ENCODE measurements at regions not wholly inside any gene's neighbourhood (a gene's known extent, or its start where the extent isn't known, plus 50 kb on each side); places are given as distances from the start of the nearest gene placed in this dataset.

- DNase-seq = no peak
These were observed 382.1 kb downstream of the TUSC7 start for GRCh38 chr3:117091676-117092075.

GRCh38 chr3:117096549-117096948 is 387.0 kb downstream of the TUSC7 start:
- no peak for DNase-seq

DNA sequence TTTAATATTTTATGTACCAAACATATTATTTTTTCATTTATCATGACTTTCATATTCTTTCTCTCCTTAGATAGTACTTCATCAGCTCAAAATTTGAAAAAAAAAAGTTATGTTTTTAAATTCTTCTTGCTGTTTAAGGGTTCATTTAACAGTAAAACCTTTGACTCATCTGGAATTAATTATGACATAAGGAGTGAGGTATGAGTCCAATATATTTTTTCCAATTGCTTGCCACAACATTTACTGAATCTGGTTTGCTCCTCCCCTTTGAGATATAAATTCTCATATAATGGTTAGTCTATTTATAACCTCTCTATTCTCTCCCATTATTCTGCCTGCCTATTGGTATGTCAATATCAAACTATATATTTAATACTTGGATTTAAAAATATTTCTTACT is 387.8 kb downstream of the TUSC7 start:
- no peak for DNase-seq

DNA sequence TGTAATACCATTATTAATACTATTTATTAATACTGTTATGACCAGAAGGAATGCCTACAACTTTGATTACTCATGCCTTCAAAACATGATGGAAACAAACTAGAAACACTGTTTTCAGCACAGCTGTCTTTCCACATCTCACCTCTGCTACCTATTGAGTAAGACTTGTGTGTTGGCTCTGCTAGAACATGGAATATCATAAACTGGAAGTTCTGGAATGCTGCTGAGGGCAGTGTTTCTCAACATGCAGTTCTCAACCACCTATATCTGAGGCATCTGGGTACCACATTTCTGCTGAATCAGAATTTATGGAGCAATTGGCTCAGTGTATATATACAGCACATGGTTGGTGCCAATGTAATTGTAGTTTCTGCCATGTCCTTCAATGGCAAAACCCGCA is 392.1 kb downstream of the TUSC7 start:
- no peak for DNase-seq

- no peak for DNase-seq
These were observed 392.8 kb downstream of the TUSC7 start for GRCh38 chr3:117102426-117102825.

DNA sequence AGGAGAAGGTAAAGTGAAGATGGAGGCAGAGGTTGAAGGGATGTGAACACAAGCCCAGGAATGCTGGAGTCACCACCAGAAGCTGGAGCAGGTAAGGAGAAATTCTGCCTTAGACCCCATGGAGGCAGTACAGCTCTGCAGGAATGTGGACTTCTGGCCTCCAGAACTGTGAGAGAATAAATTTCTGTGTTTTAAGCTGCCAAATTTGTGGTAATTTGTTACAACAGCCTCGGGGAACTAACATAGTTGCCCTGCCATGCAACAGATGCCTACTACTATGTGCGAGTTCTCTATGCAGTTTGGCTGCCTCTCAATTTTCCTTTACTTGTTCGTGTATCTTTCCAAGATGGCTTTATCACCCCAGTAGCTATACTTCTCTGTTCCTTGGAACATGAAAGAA is 394.1 kb downstream of the TUSC7 start:
- no peak for DNase-seq

DNA sequence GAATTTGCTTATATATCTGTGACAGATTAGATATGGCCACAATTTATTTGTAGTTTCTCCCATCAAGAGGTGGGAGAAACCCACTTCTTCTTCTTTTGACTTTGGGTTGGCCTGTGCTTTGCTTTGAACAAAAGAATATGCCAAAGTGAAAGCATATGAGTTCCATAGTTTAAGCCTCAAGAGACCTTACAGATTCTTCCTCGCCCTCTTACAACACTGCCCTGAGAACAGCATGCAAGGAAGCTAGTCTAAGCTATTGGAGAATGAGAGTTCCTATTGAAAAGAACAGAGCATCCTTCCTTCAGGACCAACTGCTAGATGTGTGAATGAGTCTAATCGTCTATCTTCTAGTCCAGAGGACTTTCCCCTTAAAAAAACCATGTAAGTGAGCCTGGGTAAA is 394.8 kb downstream of the TUSC7 start:
- no peak for DNase-seq

DNA sequence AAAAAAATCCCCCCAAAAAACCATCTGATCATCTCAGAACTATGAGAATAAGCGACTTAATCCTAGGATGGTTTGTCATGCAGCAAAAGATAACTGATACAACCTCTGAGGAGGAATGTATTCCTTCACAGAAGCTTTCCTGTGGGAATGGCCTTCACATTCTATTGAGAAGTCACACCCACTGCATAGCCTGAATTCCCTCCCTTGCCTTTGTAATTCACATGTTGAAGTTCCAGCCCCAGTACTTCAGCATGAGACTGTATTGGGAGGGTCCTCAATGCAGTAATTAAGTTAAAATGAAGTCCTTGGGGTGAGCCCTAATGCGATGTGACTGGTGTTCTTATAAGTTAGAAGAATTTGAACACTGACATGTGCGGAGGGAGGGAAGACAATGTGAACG is 395.2 kb downstream of the TUSC7 start:
- DNase-seq = no peak

DNA sequence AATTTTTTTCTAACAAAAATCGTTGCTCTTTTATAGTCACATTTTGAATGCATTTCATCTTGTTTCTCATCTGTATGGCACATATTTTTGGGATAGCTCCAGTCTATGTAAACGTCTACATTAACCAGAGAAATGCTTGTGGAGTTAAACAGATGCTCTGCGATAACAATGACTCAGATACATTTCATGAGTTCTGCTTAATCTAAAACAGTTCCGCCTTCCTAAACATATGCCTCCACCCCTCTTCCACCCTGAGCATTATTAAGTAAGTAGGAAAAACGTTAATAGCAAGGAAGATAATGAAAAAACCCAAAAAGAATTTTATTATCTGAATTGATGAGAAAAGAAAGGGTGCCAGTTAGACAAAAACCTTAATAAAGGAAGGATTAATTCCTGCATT is 396.1 kb downstream of the TUSC7 start:
- DNase-seq = no peak

DNA sequence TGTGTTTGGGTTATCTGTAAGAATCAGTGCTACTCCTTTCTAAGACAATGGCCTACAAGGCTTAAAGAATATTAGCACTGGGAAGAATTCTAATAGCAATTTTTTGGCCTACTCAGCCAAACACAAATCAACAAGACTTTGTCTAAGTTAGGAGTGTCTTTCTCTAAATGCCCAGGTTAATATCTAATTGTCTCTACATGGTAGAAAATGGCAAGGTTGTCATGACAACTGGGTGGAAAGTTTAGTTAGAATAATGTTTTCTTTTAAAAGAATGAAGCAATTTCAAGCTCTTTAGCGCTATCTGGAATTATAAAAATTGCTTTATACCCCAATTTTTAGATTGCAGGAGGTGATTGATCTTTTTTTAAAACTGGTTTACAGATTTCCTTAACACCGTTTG is 396.8 kb downstream of the TUSC7 start:
- DNase-seq = no peak

DNA sequence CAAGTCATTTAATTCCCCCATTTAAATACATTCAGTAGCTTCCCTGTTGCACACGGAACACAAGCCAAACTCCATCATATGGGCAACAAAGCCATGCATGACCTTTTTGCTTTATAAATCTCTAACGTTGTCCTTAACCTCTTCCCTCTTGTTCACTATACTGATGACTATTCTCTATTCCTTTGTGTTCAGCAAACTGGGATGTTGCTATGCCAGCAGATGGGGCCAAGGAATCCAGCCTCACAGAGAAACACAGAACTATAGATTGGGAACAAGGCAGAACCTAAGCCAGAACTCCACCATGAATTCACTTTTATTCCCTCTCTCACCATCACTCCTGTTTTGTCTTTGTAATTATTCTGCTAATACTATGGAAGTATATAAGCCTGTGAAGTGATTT is 398.4 kb downstream of the TUSC7 start:
- DNase-seq = no peak

DNA sequence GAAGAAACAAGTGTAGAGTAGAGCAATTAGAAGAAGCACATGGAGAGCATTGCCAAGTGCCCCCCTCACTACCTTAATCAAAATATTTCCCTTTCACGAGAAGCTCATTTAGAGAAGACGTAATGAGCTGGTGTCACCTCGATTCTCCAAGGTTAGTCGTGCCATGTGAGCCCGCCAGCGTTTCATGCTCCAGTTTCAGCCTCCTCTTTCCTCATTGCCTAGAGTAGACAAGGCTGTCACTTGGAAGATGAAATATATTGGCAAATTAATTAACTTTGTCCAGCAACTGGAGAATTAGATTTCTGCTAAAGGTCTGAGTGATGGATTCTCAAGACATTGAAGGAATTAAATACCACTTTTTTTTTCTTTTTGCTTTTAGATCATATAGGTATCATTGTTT is 399.6 kb downstream of the TUSC7 start:
- DNase-seq = no peak

DNA sequence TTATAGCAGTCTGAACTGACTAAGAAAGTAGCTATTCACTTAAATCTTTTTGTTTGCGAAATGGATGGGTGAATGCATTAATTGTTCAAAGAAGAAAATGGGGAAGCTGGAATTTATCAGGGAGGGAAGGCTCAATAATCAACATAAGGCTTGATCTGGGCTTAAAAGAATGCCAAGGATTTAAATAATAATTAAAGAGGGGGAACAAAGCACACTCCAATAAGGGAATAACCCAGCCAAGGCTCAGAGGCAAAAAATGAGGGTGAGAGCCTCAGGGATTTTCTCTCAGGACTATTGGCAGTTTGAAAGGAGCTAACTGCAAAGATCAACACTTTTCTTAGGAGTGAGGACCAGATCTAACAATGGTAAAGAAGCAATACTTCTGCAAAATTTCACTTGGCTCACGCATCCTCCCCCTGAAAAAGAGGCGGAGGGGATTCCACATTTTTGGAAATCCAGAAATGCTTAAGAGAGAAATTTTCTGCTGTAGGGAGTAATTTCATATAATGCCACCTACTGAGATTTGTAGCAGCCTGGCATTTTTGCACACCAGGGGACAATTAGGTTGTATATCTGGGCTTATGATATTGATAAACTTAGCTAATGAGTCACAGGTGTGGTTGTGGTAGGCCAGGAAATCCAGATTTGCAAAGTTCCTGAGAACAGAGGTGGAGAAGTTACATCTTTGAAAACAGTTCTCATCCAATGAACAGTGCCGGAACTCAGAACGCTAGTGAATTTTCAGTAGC is 405.1 kb downstream of the TUSC7 start:
- DNase-seq = no peak

DNA sequence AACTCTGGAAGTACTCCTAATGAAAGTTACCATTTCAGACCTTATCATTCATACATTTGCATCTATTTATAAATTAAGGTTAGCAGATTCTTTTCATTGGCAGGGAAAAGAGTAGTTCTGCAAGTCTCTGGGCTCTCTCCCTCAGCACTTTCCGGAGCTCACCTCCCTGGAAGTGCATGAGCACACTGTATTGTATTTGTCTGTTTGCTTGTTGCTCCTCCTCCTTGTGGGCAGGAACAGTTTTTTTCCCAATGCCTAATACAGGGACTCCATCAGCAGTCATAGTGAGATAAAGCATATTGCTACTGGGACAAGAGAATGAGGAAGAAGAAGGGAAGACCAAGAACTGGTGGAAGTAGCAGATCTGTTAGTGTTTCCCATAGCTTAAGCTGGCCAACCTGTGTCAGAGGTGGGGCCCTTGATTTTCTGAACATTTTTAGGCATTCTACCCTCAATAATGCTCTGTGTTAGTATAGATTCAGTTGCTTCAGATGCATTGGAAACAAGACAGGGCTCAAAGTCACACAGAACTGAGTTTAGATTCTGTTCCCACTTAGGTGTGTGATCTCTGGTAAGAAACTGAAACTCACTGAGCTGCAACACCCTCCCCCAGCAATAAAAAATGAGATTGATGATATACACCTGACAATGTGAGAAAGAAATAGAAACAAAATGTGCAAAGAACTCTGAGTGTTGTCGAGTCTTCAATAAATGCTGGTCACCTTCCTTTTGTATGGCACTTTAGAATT is 407.8 kb downstream of the TUSC7 start:
- DNase-seq = no peak

DNA sequence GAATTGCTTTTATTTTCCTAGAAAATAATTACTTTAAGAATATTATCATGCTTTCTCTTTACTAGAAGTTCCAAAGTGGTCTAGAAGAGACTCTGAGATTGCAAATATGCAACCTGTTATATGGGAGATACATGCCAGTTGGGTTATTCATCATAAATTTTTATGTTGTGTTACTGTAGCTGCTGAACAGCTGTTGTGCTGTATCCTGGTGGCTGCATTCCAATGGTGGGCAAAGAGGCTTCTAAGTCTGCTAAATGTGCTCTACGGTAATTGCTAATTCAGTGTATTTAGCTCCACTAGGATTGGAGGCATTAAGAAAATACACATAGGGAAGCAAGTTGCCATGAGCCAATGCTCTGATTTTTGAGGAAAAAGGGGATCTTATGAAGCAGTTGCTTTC is 409.0 kb downstream of the TUSC7 start:
- no peak for DNase-seq

DNA sequence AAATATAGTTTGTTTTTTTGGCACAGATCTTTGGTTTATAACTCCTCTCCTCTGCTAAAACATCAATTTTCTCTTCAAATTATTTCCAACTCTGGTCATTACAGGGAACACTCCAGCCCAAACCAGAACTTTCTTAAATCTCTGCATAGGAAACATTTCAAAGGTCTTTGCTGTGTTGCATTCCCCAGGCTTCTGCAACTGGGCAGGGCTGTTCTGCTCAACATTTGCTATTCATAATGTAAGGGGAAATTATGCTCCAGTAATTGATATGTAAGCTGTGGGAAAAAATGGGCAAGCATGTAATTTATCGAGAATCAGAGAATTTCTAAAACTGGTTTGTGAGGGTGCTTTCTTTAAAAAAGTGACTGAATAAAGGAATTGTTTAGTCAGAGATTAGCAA is 410.4 kb downstream of the TUSC7 start:
- DNase-seq = no peak

GRCh38 chr3:117122609-117123008 is 413.0 kb downstream of the TUSC7 start:
- no peak for DNase-seq

- DNase-seq = no peak
These were observed 416.9 kb downstream of the TUSC7 start for GRCh38 chr3:117126460-117126859.

- DNase-seq = no peak
These were observed 417.5 kb downstream of the TUSC7 start for GRCh38 chr3:117126946-117127546.

DNA sequence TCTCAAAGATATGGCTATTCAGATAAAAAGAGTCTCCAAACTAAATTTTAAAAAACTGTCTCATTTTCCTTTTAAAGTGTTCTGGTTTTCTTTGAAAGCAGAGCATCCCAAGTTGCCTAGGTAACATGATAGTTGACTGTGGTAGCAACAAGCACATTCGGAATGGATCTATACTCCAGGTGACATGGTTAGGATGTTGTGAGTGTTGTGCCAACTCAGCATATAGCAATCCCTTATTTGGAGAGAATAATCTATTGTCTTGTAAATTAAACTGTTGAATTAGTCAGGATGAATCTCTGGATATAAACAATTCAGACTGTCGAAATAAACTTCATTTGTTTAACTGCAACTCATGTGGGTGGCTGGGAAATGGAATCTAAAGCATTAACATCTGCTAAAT is 418.6 kb downstream of the TUSC7 start:
- no peak for DNase-seq

DNA sequence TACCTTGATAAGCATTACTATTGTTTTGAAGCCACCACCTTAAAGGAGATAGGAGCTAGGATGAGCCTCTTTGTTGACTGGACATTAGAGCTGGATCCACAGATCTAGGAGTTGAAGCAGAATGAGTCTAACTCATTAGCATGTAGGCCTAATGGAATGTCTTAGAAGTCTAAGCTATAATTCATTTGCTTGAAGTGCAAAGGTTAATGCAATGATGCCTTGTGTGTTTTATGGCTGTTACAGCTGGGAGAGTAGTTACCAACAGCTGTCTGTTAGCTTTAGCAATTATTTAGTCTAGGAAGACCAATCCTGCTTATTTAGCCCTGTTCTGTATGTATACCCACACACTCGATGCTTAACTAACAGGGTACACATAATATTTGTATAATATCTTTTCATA is 419.3 kb downstream of the TUSC7 start:
- DNase-seq = no peak

DNA sequence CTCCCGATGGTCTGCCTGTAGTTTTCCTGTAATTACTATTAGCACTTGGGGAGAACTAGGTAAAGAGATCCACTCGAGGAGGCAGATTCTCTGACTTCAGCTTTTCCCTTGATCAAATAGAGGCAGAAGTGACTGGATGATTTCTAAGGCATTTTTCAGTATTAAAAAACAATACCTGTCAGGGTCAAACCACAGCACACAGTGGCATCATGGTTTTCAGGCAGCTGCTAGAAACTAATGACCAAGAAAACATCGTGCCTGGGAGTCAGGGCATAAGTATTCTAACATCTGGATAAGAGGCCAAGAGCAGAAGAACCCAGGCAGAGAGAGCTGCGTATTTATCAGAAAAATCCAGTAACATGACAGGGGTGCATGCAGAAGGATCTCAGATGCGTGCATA is 419.9 kb downstream of the TUSC7 start:
- no peak for DNase-seq

- DNase-seq = no peak
These were observed 420.6 kb downstream of the TUSC7 start for GRCh38 chr3:117130222-117130621.

DNA sequence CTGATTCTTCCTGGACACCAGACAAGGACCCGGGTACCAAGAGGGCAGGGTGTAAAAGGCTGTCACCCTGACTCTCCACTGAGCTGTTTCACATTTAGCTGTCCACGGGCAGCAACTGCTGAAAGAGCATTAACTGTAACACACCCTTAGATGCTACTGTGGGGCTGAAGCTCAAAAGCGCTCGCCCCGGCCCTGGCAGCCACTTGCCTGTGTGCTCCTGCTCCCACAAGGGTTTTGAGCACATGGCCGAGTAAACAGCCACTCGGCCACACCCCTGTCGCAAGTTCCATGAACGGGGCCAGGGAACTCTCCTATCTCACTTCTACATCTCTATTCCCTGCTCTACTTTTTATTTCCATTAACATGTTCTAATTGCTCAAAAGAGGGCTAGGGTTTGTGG is 421.7 kb downstream of the TUSC7 start:
- no peak for DNase-seq
